ENCODE measurements at regions not wholly inside any gene's neighbourhood (a gene's known extent, or its start where the extent isn't known, plus 50 kb on each side); places are given as distances from the start of the nearest gene placed in this dataset.

GRCh38 chr1:64358692-64359091, 111.2 kb upstream of the CACHD1 start:
- Histone ChIP-seq H2AFZ (ENCODE audit: low read length, unreplicated experiment) (no peak overlapping the region), H3K27me3 (ENCODE audit: insufficient read depth, low read length) (peaks cover 24% of the 10 kb centered on the region), H3K27ac (ENCODE audit: low read depth, low read length) (no peak overlapping the region), H3K79me2 (ENCODE audit: control insufficient read depth, insufficient read depth, low read length, unreplicated experiment) (no peaks in the 10 kb centered on the region), H3K4me1 (ENCODE audit: control insufficient read depth, insufficient read depth, low read length, unreplicated experiment) (no peaks in the 10 kb centered on the region), H3K4me3 (ENCODE audit: low read depth, low read length) (no peak overlapping the region), H3K36me3 (ENCODE audit: insufficient read depth, low read length) (no peaks in the 10 kb centered on the region)

- Histone ChIP-seq H3K4me3 (ENCODE audit: low read depth, low read length) (no peak overlapping the region), H3K27me3 (ENCODE audit: insufficient read depth, low read length) (peaks cover 24% of the 10 kb centered on the region; the same call in 1 of the 2 replicates), H3K36me3 (ENCODE audit: insufficient read depth, low read length) (no peaks in the 10 kb centered on the region), H3K27ac (ENCODE audit: low read depth, low read length) (no peak overlapping the region), H2AFZ (ENCODE audit: low read length, unreplicated experiment) (no peak overlapping the region), H3K79me2 (ENCODE audit: control insufficient read depth, insufficient read depth, low read length, unreplicated experiment) (no peaks in the 10 kb centered on the region), H3K4me1 (ENCODE audit: control insufficient read depth, insufficient read depth, low read length, unreplicated experiment) (no peaks in the 10 kb centered on the region)
These were observed 108.0 kb upstream of the CACHD1 start for GRCh38 chr1:64361974-64362373.

- no peaks in the 10 kb centered on the region for H3K36me3 ChIP-seq (ENCODE audit: insufficient read depth, low read length)
These were observed 106.8 kb upstream of the CACHD1 start for GRCh38 chr1:64363111-64363510.

GRCh38 chr1:64363616-64364015, 106.3 kb upstream of the CACHD1 start:
- H3K4me1 ChIP-seq (ENCODE audit: control insufficient read depth, insufficient read depth, low read length, unreplicated experiment): no peaks in the 10 kb centered on the region
- no peak overlapping the region for H3K27ac ChIP-seq (ENCODE audit: low read depth, low read length)
- no peaks in the 10 kb centered on the region for H3K36me3 ChIP-seq (ENCODE audit: insufficient read depth, low read length)
- peaks cover 19% of the 10 kb centered on the region; the same call in 1 of the 2 replicates for H3K27me3 ChIP-seq (ENCODE audit: insufficient read depth, low read length)
- no peaks in the 10 kb centered on the region for H3K79me2 ChIP-seq (ENCODE audit: control insufficient read depth, insufficient read depth, low read length, unreplicated experiment)
- no peak overlapping the region for H2AFZ ChIP-seq (ENCODE audit: low read length, unreplicated experiment)
- no peak overlapping the region for H3K4me3 ChIP-seq (ENCODE audit: low read depth, low read length)

More at GRCh38 chr1:64363111-64363510, 106.8 kb upstream of the CACHD1 start:
- Histone ChIP-seq H3K27ac (ENCODE audit: low read depth, low read length) (no peak overlapping the region), H3K4me3 (ENCODE audit: low read depth, low read length) (no peak overlapping the region), H2AFZ (ENCODE audit: low read length, unreplicated experiment) (no peak overlapping the region), H3K4me1 (ENCODE audit: control insufficient read depth, insufficient read depth, low read length, unreplicated experiment) (no peaks in the 10 kb centered on the region), H3K79me2 (ENCODE audit: control insufficient read depth, insufficient read depth, low read length, unreplicated experiment) (no peaks in the 10 kb centered on the region), H3K27me3 (ENCODE audit: insufficient read depth, low read length) (peaks cover 19% of the 10 kb centered on the region; the same call in 1 of the 2 replicates)

- H3K79me2 ChIP-seq (ENCODE audit: control insufficient read depth, insufficient read depth, low read length, unreplicated experiment): no peaks in the 10 kb centered on the region
- no peaks in the 10 kb centered on the region for H3K4me1 ChIP-seq (ENCODE audit: control insufficient read depth, insufficient read depth, low read length, unreplicated experiment)
- H3K36me3 ChIP-seq (ENCODE audit: insufficient read depth, low read length): no peaks in the 10 kb centered on the region
- no peak overlapping the region for H3K27ac ChIP-seq (ENCODE audit: low read depth, low read length)
- H2AFZ ChIP-seq (ENCODE audit: low read length, unreplicated experiment): no peak overlapping the region
- H3K4me3 ChIP-seq (ENCODE audit: low read depth, low read length): no peak overlapping the region
- peaks cover 20% of the 10 kb centered on the region; the same call in 1 of the 2 replicates for H3K27me3 ChIP-seq (ENCODE audit: insufficient read depth, low read length)
These were observed 103.1 kb upstream of the CACHD1 start for GRCh38 chr1:64366821-64367220.

GRCh38 chr1:64368344-64368743, 101.6 kb upstream of the CACHD1 start:
- H3K36me3 ChIP-seq (ENCODE audit: insufficient read depth, low read length): no peaks in the 10 kb centered on the region
- no peak overlapping the region for H3K27ac ChIP-seq (ENCODE audit: low read depth, low read length)
- no peaks in the 10 kb centered on the region for H3K79me2 ChIP-seq (ENCODE audit: control insufficient read depth, insufficient read depth, low read length, unreplicated experiment)
- no peak overlapping the region for H3K4me3 ChIP-seq (ENCODE audit: low read depth, low read length)
- H2AFZ ChIP-seq (ENCODE audit: low read length, unreplicated experiment): no peak overlapping the region
- no peaks in the 10 kb centered on the region for H3K4me1 ChIP-seq (ENCODE audit: control insufficient read depth, insufficient read depth, low read length, unreplicated experiment)
- peaks cover 20% of the 10 kb centered on the region; the same call in 1 of the 2 replicates for H3K27me3 ChIP-seq (ENCODE audit: insufficient read depth, low read length)

- Histone ChIP-seq H3K79me2 (ENCODE audit: control insufficient read depth, insufficient read depth, low read length, unreplicated experiment) (no peaks in the 10 kb centered on the region), H3K36me3 (ENCODE audit: insufficient read depth, low read length) (no peaks in the 10 kb centered on the region), H2AFZ (ENCODE audit: low read length, unreplicated experiment) (no peak overlapping the region), H3K27me3 (ENCODE audit: insufficient read depth, low read length) (no peaks in the 10 kb centered on the region), H3K27ac (ENCODE audit: low read depth, low read length) (no peak overlapping the region), H3K4me1 (ENCODE audit: control insufficient read depth, insufficient read depth, low read length, unreplicated experiment) (no peaks in the 10 kb centered on the region), H3K4me3 (ENCODE audit: low read depth, low read length) (no peak overlapping the region)
These were observed 91.1 kb upstream of the CACHD1 start for GRCh38 chr1:64378826-64379225.

- no peak overlapping the region for H2AFZ ChIP-seq (ENCODE audit: low read length, unreplicated experiment)
- no peaks in the 10 kb centered on the region for H3K36me3 ChIP-seq (ENCODE audit: insufficient read depth, low read length)
- H3K27ac ChIP-seq (ENCODE audit: low read depth, low read length): no peak overlapping the region
- peaks cover 39% of the 10 kb centered on the region for H3K27me3 ChIP-seq (ENCODE audit: insufficient read depth, low read length)
- no peaks in the 10 kb centered on the region for H3K79me2 ChIP-seq (ENCODE audit: control insufficient read depth, insufficient read depth, low read length, unreplicated experiment)
- H3K4me3 ChIP-seq (ENCODE audit: low read depth, low read length): no peak overlapping the region
- no peaks in the 10 kb centered on the region for H3K4me1 ChIP-seq (ENCODE audit: control insufficient read depth, insufficient read depth, low read length, unreplicated experiment)
These were observed 82.3 kb upstream of the CACHD1 start for GRCh38 chr1:64387389-64388285.

GRCh38 chr1:64388336-64388735, 81.6 kb upstream of the CACHD1 start:
- H3K36me3 ChIP-seq (ENCODE audit: insufficient read depth, low read length): no peaks in the 10 kb centered on the region
- no peaks in the 10 kb centered on the region for H3K4me1 ChIP-seq (ENCODE audit: control insufficient read depth, insufficient read depth, low read length, unreplicated experiment)
- H3K4me3 ChIP-seq (ENCODE audit: low read depth, low read length): no peak overlapping the region
- H3K79me2 ChIP-seq (ENCODE audit: control insufficient read depth, insufficient read depth, low read length, unreplicated experiment): no peaks in the 10 kb centered on the region
- no peak overlapping the region for H3K27ac ChIP-seq (ENCODE audit: low read depth, low read length)
- no peak overlapping the region for H2AFZ ChIP-seq (ENCODE audit: low read length, unreplicated experiment)
- H3K27me3 ChIP-seq (ENCODE audit: insufficient read depth, low read length): peaks cover 39% of the 10 kb centered on the region

GRCh38 chr1:64392109-64392508, 77.8 kb upstream of the CACHD1 start:
- H3K4me3 ChIP-seq (ENCODE audit: low read depth, low read length): no peak overlapping the region
- H3K27me3 ChIP-seq (ENCODE audit: insufficient read depth, low read length): peaks cover 40% of the 10 kb centered on the region
- no peaks in the 10 kb centered on the region for H3K4me1 ChIP-seq (ENCODE audit: control insufficient read depth, insufficient read depth, low read length, unreplicated experiment)
- no peak overlapping the region for H2AFZ ChIP-seq (ENCODE audit: low read length, unreplicated experiment)
- H3K79me2 ChIP-seq (ENCODE audit: control insufficient read depth, insufficient read depth, low read length, unreplicated experiment): no peaks in the 10 kb centered on the region
- H3K36me3 ChIP-seq (ENCODE audit: insufficient read depth, low read length): no peaks in the 10 kb centered on the region
- H3K27ac ChIP-seq (ENCODE audit: low read depth, low read length): no peak overlapping the region

GRCh38 chr1:64393790-64394189, 76.1 kb upstream of the CACHD1 start:
- Histone ChIP-seq H3K27ac (ENCODE audit: low read depth, low read length) (no peak overlapping the region), H3K36me3 (ENCODE audit: insufficient read depth, low read length) (no peaks in the 10 kb centered on the region), H3K4me1 (ENCODE audit: control insufficient read depth, insufficient read depth, low read length, unreplicated experiment) (no peaks in the 10 kb centered on the region), H3K4me3 (ENCODE audit: low read depth, low read length) (no peak overlapping the region), H3K79me2 (ENCODE audit: control insufficient read depth, insufficient read depth, low read length, unreplicated experiment) (no peaks in the 10 kb centered on the region), H3K27me3 (ENCODE audit: insufficient read depth, low read length) (peaks cover 29% of the 10 kb centered on the region), H2AFZ (ENCODE audit: low read length, unreplicated experiment) (no peak overlapping the region)
